ENCODE measurements at regions not wholly inside any gene's neighbourhood (a gene's known extent, or its start where the extent isn't known, plus 50 kb on each side); places are given as distances from the start of the nearest gene placed in this dataset.
A peak's percentile ranks its signal among the peaks of the same experiment; 100 is the strongest.

DNA sequence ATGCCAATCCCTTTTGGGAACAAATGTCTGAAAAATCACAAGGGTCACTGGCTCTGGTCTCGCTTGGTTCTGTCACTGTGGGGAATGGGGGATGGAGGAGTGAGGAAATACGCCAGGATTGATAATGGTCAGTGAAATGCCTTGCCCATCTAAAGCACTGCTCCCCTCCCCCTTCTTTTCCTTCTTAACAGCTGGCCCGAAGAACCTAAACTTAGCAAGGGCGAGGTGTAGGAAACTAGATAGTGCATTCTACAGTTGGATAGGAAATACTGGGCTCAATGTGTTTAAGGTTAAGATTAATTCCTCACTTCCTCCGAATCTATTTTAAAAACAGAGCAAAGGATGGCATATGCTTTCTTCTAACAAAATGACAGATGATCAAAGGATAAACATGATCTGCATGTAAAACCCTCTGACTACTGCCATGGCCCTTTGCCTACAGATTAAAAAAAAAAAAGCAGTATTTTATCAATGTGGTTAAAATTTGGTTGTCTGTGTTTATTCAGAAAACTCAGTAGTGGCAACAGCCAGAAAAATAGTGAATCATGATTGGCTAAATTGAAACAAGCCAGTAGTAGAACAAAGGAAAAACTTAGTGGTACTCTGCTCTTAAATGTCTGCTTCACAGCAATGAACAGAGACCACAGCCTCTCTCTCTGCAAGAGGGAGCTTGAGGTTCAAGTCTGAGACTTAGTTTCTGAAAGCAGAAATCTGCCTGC lies 86.1 kb upstream of the VAV3 start:
- TF ChIP-seq, protein P1, sequence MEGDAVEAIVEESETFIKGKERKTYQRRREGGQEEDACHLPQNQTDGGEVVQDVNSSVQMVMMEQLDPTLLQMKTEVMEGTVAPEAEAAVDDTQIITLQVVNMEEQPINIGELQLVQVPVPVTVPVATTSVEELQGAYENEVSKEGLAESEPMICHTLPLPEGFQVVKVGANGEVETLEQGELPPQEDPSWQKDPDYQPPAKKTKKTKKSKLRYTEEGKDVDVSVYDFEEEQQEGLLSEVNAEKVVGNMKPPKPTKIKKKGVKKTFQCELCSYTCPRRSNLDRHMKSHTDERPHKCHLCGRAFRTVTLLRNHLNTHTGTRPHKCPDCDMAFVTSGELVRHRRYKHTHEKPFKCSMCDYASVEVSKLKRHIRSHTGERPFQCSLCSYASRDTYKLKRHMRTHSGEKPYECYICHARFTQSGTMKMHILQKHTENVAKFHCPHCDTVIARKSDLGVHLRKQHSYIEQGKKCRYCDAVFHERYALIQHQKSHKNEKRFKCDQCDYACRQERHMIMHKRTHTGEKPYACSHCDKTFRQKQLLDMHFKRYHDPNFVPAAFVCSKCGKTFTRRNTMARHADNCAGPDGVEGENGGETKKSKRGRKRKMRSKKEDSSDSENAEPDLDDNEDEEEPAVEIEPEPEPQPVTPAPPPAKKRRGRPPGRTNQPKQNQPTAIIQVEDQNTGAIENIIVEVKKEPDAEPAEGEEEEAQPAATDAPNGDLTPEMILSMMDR (IDR thresholded peaks at IDR 0.05) = no peak
- peak in 1 of 2 donors; percentile 11 for TF ChIP-seq EP300 (IDR thresholded peaks at IDR 0.05)
- TF ChIP-seq POLR2A (IDR thresholded peaks at IDR 0.05) = no peak
